GM13976 (cell line): ENCODE measurements at regions not wholly inside any gene's neighbourhood (a gene's known extent, or its start where the extent isn't known, plus 50 kb on each side); places are given as distances from the start of the nearest gene placed in this dataset.

Experiments
- DNase-seq: peaks from one replicate; pipeline ENCODE4 v3.0.0; 2012; ENCODE audit warnings: low spot score
- in situ Hi-C: fragments of 300-500 bp; cut with MboI; formaldehyde crosslinking; loops from one replicate; pipeline ENCODE4 v1.12.0; 2022; ENCODE audit warnings: low sequenced_read_pairs, mixed read lengths, inconsistent platforms; ENCODE audit not compliant: unreplicated experiment
- TF ChIP-seq, protein P1 (sequence below): IDR thresholded peaks from 2 replicates; pipeline ENCODE4 v1.5.1; 2012; ENCODE audit warnings: borderline replicate concordance, mild to moderate bottlenecking; ENCODE audit not compliant: insufficient read depth; ENCODE audit errors: extremely low read depth, missing control alignments, control extremely low read depth

DNA sequence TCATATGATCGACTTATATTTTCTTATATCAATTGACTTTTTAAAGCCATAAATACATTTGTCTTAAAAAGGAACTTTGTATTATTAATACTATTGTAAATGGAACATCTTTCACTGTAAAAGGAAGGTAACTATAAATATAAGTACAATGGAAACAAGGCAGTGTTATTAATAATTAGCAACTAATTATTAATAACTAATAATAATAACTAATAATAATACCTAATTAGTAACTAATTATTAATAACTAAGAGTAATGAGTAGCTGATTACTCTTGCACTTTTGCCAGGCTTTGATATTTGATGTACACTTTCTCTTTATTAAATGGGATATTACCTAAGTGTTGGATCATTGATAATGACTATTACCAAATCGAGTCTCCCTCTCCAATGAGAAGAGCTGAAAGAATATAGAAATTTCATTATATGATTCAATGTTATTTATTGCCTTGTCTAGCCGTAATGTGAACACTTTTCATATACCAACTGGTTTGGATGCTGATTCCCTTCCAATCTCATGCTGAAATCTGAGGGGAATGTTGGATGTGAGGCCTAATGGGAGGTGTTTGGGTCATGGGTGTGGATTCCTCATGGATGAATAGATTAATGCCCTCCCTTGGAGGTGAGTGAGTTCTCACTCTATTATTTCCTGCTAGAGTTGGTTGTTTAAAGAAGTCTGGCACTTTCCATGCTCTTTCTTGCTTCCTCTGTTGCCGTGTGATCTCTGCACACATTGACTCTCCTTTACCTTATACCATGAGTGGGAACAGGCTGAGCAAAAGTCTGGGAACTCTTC is 202.1 kb upstream of the ZBTB20 start:
- DNase-seq = no peak
- in situ Hi-C loops = no loop called here
- TF ChIP-seq, protein P1, sequence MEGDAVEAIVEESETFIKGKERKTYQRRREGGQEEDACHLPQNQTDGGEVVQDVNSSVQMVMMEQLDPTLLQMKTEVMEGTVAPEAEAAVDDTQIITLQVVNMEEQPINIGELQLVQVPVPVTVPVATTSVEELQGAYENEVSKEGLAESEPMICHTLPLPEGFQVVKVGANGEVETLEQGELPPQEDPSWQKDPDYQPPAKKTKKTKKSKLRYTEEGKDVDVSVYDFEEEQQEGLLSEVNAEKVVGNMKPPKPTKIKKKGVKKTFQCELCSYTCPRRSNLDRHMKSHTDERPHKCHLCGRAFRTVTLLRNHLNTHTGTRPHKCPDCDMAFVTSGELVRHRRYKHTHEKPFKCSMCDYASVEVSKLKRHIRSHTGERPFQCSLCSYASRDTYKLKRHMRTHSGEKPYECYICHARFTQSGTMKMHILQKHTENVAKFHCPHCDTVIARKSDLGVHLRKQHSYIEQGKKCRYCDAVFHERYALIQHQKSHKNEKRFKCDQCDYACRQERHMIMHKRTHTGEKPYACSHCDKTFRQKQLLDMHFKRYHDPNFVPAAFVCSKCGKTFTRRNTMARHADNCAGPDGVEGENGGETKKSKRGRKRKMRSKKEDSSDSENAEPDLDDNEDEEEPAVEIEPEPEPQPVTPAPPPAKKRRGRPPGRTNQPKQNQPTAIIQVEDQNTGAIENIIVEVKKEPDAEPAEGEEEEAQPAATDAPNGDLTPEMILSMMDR = no peak

DNA sequence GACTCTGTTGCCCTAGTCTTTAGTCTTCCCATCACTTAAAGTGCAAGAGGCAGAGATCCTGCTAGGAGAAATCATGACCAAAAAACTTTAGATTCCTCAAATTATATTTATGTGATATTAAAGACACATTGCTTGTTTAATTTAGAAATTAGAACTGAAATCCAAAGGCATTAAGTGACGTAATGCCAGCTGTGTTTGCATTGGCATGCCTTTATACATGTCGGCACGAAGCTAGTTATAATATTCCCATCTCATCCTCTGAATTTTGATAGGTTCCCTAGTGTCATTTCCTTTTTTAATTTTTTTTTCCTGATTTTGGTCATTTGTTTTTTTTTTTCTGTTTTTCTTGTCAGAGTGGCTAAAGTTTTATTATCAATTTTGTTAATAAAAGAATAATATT is 203.5 kb upstream of the ZBTB20 start:
- no peak for DNase-seq
- TF ChIP-seq, protein P1 = no peak
- in situ Hi-C loops = no loop called here

DNA sequence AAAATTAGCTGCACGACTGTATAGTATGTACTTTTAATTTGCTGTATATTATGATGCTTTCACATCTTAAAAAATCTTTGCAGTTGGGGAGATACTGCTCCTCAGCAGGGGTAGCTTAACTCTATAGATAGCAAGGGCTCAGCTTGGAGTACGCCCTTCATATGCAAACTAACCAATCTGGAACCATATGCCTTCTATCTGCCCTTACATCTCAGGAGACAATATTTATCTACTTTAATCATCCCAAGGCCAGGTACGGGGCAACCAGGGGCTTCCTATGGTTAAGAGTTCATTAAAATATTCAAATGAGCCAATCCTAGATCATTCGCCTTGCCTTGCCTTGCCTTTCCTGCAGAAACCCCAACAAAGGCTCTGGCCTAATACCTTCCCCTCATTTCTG is 204.1 kb upstream of the ZBTB20 start:
- TF ChIP-seq, protein P1 = no peak
- in situ Hi-C loops = no loop called here
- no peak for DNase-seq

DNA sequence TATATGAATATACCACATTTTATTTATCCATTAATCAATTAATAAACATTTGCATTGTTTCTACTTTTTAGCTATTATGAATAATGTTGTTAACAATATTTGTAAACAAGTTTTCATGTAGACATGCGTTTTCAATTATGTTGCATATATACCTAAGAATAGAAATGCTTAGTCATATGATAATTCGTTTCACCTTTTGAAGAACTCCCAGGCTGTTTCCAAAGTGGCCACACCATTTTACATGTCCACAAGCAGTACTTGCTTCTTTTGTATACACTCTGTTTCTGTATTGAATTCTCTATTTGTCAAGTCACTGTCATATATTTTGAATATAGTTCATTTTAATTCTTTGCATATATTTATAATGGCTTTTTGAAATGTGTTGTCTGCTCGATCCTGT is 206.9 kb upstream of the ZBTB20 start:
- in situ Hi-C loops = no loop called here
- TF ChIP-seq, protein P1 = no peak
- DNase-seq = no peak

DNA sequence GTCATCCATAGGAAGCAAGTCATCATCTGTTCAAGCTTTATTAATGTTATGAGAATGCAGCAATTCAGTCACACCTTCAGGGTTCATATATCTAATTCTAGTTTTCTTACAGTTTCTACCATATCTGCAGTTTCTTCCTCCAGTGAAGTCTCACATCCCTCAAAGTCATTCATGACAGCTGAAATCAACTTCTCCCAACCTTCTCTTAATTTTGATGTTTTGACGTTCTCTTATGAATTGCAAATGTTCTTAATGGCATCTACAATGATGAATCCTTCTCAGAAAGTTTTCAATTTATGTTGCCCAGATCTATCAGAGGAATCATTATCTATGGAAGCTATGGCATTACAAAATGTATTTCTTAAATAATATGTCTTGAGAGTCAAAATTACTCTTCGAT is 210.4 kb upstream of the ZBTB20 start:
- in situ Hi-C loops = no loop called here
- TF ChIP-seq, protein P1 = no peak
- no peak for DNase-seq

DNA sequence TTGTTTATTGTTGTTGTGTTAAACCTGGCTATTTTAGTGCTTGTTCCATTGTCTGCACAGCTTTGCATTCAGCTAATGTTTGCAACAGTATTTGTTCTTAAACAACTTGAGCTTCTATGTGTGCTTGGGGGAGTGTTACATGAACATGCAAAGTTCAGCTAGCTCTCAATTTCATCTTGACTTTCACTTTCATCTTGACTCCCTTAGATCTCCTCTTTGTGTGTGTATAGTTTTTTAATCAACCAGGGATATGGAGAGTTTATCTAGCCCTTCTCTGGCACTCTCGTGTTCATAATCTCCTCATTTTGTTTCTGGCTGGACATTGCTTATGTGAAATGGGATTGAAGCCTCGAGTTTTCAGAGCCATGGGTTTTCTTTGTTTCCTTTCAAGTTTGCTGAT is 212.4 kb upstream of the ZBTB20 start:
- DNase-seq = peak; percentile 8
- in situ Hi-C loops = no loop called here

More for the DNA sequence above, 212.4 kb upstream of the ZBTB20 start:
- TF ChIP-seq, protein P1 = no peak
